ENCODE measurements at regions not wholly inside any gene's neighbourhood (a gene's known extent, or its start where the extent isn't known, plus 50 kb on each side); places are given as distances from the start of the nearest gene placed in this dataset.

DNA sequence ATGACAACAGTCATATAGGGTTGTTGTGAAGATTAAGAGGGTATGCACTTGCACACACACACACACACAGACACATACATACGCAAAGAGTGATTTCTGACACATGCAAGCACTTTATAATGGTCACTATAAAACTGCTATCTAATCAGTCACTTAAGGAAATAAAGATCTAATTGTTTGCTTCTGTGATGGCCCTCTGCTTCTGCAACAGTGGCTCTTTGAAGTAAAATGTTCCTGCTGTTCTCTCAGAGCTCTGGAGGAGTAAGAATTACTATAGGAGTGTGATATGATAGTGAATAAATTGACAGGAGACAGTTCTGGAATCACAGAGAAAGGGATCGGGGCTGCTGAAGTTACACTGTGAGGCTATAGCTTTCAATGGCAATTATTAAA lies 494.5 kb upstream of the B3GALT2 start:
- Mint-ChIP-seq H3K27me3 (ENCODE audit: insufficient read depth, unreplicated experiment) (no peaks in the 10 kb centered on the region), H3K4me1 (ENCODE audit: insufficient read depth, unreplicated experiment) (no peaks in the 10 kb centered on the region), H3K4me3 (ENCODE audit: unreplicated experiment) (no peak overlapping the region), H3K27ac (ENCODE audit: low read depth, unreplicated experiment) (no peak overlapping the region), H3K36me3 (ENCODE audit: insufficient read depth, unreplicated experiment) (no peaks in the 10 kb centered on the region), H3K9me3 (ENCODE audit: unreplicated experiment) (no peaks in the 10 kb centered on the region)
- TF ChIP-seq, protein P1, sequence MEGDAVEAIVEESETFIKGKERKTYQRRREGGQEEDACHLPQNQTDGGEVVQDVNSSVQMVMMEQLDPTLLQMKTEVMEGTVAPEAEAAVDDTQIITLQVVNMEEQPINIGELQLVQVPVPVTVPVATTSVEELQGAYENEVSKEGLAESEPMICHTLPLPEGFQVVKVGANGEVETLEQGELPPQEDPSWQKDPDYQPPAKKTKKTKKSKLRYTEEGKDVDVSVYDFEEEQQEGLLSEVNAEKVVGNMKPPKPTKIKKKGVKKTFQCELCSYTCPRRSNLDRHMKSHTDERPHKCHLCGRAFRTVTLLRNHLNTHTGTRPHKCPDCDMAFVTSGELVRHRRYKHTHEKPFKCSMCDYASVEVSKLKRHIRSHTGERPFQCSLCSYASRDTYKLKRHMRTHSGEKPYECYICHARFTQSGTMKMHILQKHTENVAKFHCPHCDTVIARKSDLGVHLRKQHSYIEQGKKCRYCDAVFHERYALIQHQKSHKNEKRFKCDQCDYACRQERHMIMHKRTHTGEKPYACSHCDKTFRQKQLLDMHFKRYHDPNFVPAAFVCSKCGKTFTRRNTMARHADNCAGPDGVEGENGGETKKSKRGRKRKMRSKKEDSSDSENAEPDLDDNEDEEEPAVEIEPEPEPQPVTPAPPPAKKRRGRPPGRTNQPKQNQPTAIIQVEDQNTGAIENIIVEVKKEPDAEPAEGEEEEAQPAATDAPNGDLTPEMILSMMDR (IDR thresholded peaks at IDR 0.05; ENCODE audit: unreplicated experiment): no peak
- intact Hi-C loops (cut with micrococcal nuclease): no loop called here
- BruUV-seq (replicated peaks): no TSS peak
- DNase-seq (ENCODE audit: unreplicated experiment): no peak
- CTCF ChIA-PET: interaction anchor here (0.6 kb wide), 2 partner anchors 191 to 493 kb away, joined by 3 read pairs; no protein-coding TSS in a partner anchor
- POLR2A ChIA-PET: interaction anchor here (0.5 to 1.1 kb wide), 3 partner anchors 8 to 171 kb away, joined by 3 to 6 read pairs (median 5); no protein-coding TSS in a partner anchor

DNA sequence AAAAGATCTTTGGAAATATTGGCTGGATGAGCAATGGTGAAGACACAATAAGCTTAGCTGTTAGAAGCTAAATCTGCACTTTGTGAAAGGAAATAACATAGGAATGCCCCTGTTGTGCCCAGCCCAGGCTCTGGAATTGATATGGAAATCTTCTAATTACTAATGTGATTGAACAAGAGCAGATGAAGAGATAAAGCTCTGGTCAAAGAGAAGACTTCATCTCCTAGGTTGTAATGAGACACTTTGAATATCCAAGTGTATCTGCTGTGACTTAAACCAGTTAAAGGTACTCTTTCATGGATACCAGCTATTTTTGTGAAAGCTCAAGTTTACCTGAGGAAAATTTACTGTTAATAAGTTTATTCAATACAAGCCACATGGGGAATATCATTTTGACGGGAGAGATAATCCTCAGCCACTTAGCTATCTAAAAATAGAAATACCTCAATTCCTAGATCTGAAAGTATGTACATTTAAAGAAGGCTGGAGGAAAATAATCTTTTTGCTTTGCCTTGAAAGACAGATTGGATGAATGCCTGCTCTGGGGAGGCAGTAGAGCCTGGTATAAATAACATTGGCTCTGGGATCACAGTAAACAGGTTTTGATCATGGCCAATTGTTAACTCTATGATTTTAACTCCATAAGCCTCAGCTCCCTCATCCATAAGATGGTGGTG lies 494.0 kb upstream of the B3GALT2 start:
- H3K27ac Mint-ChIP-seq (ENCODE audit: low read depth, unreplicated experiment): no peak overlapping the region
- H3K4me1 Mint-ChIP-seq (ENCODE audit: insufficient read depth, unreplicated experiment): no peaks in the 10 kb centered on the region
- POLR2A ChIA-PET: interaction anchor here (0.9 to 1.1 kb wide), 2 partner anchors 8 to 84 kb away, joined by 3 to 6 read pairs; no protein-coding TSS in a partner anchor
- H3K36me3 Mint-ChIP-seq (ENCODE audit: insufficient read depth, unreplicated experiment): no peaks in the 10 kb centered on the region
- H3K4me3 Mint-ChIP-seq (ENCODE audit: unreplicated experiment): no peak overlapping the region
- TF ChIP-seq, protein P1 (IDR thresholded peaks at IDR 0.05; ENCODE audit: unreplicated experiment): no peak
- H3K9me3 Mint-ChIP-seq (ENCODE audit: unreplicated experiment): no peaks in the 10 kb centered on the region
- H3K27me3 Mint-ChIP-seq (ENCODE audit: insufficient read depth, unreplicated experiment): no peaks in the 10 kb centered on the region
- intact Hi-C loops (cut with micrococcal nuclease): no loop called here
- CTCF ChIA-PET: interaction anchor here (0.6 kb wide), 1 partner anchor 490 kb away, joined by 3 read pairs; no protein-coding TSS in a partner anchor
- BruUV-seq (replicated peaks): no TSS peak
- DNase-seq (ENCODE audit: unreplicated experiment): no peak

DNA sequence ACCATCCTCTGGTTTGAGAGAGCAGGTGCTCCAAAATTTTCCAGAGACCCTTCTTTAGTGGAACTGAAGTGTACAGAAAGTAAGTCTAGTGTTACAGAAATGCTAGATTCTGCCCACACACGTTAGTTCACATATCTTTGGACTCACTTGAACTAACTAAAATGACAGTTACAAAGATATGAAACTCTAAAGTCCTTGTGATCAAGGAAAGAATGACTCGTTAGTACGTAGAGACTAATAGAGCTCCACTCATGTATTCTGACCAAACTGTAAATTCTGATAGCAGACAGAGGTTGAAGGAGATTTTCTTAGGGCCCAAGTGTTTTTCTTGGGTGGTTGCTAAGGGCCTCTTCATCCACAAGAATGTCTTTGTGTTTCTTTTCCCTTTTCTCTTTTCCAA lies 491.5 kb upstream of the B3GALT2 start:
- no peaks in the 10 kb centered on the region for H3K4me1 Mint-ChIP-seq (ENCODE audit: insufficient read depth, unreplicated experiment)
- intact Hi-C loops (cut with micrococcal nuclease): no loop called here
- H3K4me3 Mint-ChIP-seq (ENCODE audit: unreplicated experiment): no peak overlapping the region
- ChIA-PET POLR2A (no interaction called here), CTCF (interaction anchor here (0.6 kb wide), 1 partner anchor 401 kb away, joined by 3 read pairs; no protein-coding TSS in a partner anchor)
- no peaks in the 10 kb centered on the region for H3K36me3 Mint-ChIP-seq (ENCODE audit: insufficient read depth, unreplicated experiment)
- DNase-seq (ENCODE audit: unreplicated experiment): no peak
- H3K27ac Mint-ChIP-seq (ENCODE audit: low read depth, unreplicated experiment): no peak overlapping the region
- TF ChIP-seq, protein P1 (IDR thresholded peaks at IDR 0.05; ENCODE audit: unreplicated experiment): no peak
- BruUV-seq (replicated peaks): no TSS peak
- no peaks in the 10 kb centered on the region for H3K27me3 Mint-ChIP-seq (ENCODE audit: insufficient read depth, unreplicated experiment)
- no peaks in the 10 kb centered on the region for H3K9me3 Mint-ChIP-seq (ENCODE audit: unreplicated experiment)

DNA sequence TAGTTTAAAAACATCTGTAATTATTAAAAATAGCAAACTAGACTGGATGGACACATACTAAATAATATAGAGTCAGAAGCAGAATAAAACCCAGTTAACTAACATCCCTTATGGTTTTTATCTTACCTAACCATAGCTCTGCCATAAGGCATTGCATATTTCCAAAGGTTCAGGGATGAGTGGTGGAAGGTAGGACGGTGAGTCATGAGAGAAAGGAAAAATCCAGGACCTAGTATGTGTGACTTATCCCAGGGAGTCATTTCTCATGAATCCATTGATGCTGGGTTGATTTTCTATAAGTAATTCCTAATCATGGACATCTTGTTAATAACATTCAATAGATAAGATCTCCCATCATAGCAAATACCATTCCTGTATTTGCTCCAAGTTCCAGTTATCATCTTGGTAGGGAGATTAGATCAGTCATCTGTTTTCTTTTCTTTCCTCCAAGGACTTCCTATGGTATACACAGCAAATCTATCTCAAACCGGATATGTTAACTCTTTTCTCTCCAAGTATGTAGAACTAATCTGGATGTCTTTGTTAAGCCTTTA lies 490.7 kb upstream of the B3GALT2 start:
- Mint-ChIP-seq H3K4me1 (ENCODE audit: insufficient read depth, unreplicated experiment) (no peaks in the 10 kb centered on the region), H3K4me3 (ENCODE audit: unreplicated experiment) (no peak overlapping the region), H3K36me3 (ENCODE audit: insufficient read depth, unreplicated experiment) (no peaks in the 10 kb centered on the region), H3K9me3 (ENCODE audit: unreplicated experiment) (no peaks in the 10 kb centered on the region), H3K27me3 (ENCODE audit: insufficient read depth, unreplicated experiment) (no peaks in the 10 kb centered on the region), H3K27ac (ENCODE audit: low read depth, unreplicated experiment) (no peak overlapping the region)
- TF ChIP-seq, protein P1 (IDR thresholded peaks at IDR 0.05; ENCODE audit: unreplicated experiment): no peak
- DNase-seq (ENCODE audit: unreplicated experiment): no peak
- no TSS peak for BruUV-seq (replicated peaks)
- CTCF ChIA-PET: no interaction called here
- intact Hi-C loops (cut with micrococcal nuclease): no loop called here
- POLR2A ChIA-PET: interaction anchor here (0.9 kb wide), 1 partner anchor 28 kb away, joined by 3 read pairs; no protein-coding TSS in a partner anchor
